Activated B cell treated with CpG ODN at 0.5 μM for 24 hours (primary cell): ENCODE measurements at regions not wholly inside any gene's neighbourhood (a gene's known extent, or its start where the extent isn't known, plus 50 kb on each side); places are given as distances from the start of the nearest gene placed in this dataset.

ENCODE experiments used
- ATAC-seq: fragments of 200-7000 bp; cut with Tn5 transposase; one replicate; pipeline ENCODE4 v1.10.0; 2021; ENCODE audit warnings: low read depth, mild to moderate bottlenecking, moderate library complexity
- CTCF ChIA-PET: fragments of 350-600 bp; sonication (Branson Sonifier 250); formaldehyde crosslinking; loops from one replicate; lab custom pipeline; 2021; ENCODE audit warnings: antibody characterized with exemption; lab: Charles Lee
- POLR2A ChIA-PET: fragments of 350-600 bp; sonication (Branson Sonifier 250); formaldehyde crosslinking; loops from one replicate; lab custom pipeline; 2021; ENCODE audit warnings: antibody characterized with exemption; lab: Charles Lee
- DNase-seq: peaks from one replicate; pipeline ENCODE4 v3.0.0; 2022
- H3K27ac Mint-ChIP-seq: one replicate; pipeline ENCODE4 v1.8.0; 2020; ENCODE audit warnings: mixed read lengths
- H3K27me3 Mint-ChIP-seq: one replicate; pipeline ENCODE4 v1.8.0; 2021; ENCODE audit warnings: mixed read lengths
- H3K36me3 Mint-ChIP-seq: one replicate; pipeline ENCODE4 v1.8.0; 2021; ENCODE audit warnings: low read depth, mixed read lengths
- H3K4me1 Mint-ChIP-seq: one replicate; pipeline ENCODE4 v1.8.0; 2021; ENCODE audit warnings: mixed read lengths
- H3K4me3 Mint-ChIP-seq: one replicate; pipeline ENCODE4 v1.8.0; 2020; ENCODE audit warnings: mild to moderate bottlenecking, mixed read lengths
- H3K9me3 Mint-ChIP-seq: one replicate; pipeline ENCODE4 v1.8.0; 2020; ENCODE audit warnings: mixed read lengths
- intact Hi-C: fragments of 100-400 bp; cut with micrococcal nuclease; formaldehyde crosslinking; loops from one replicate; pipeline ENCODE4 v1.15.1; 2024
- TF ChIP-seq, protein P1 (sequence below): fragments of 200-600 bp; IDR thresholded peaks from one replicate; pipeline ENCODE4 v1.8.0; 2022; ENCODE audit warnings: antibody characterized with exemption, mild to moderate bottlenecking

DNA sequence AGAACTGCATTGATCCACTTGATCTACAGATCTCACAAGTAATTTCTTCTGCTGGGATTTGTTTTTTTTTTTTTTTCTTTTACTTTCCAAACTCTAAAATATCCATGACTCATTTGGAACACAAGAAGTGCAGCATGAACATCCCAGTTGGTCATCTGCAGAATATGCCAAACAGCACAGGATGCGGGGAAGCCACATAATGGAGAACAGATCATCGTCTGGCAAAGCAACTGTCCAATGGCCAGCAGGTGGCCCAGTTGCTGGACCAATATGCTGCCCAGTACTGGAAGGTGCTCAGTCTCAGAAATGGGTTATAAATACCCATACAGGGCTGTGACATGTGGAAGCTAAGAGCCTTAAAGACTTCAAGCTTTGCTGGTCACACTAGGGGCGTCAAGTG lies 221.3 kb upstream of the TAS2R1 start:
- Mint-ChIP-seq H3K27me3 (no peaks in the 10 kb centered on the region), H3K4me3 (no peak overlapping the region), H3K27ac (no peak overlapping the region), H3K9me3 (peaks cover 2% of the 10 kb centered on the region), H3K36me3 (no peaks in the 10 kb centered on the region), H3K4me1 (no peaks in the 10 kb centered on the region)
- TF ChIP-seq, protein P1, sequence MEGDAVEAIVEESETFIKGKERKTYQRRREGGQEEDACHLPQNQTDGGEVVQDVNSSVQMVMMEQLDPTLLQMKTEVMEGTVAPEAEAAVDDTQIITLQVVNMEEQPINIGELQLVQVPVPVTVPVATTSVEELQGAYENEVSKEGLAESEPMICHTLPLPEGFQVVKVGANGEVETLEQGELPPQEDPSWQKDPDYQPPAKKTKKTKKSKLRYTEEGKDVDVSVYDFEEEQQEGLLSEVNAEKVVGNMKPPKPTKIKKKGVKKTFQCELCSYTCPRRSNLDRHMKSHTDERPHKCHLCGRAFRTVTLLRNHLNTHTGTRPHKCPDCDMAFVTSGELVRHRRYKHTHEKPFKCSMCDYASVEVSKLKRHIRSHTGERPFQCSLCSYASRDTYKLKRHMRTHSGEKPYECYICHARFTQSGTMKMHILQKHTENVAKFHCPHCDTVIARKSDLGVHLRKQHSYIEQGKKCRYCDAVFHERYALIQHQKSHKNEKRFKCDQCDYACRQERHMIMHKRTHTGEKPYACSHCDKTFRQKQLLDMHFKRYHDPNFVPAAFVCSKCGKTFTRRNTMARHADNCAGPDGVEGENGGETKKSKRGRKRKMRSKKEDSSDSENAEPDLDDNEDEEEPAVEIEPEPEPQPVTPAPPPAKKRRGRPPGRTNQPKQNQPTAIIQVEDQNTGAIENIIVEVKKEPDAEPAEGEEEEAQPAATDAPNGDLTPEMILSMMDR, result no peak
- no peak for DNase-seq
- ATAC-seq, result no peak
- ChIA-PET CTCF (no interaction called here), POLR2A (no interaction called here)
- intact Hi-C loops, result no loop called here

- POLR2A ChIA-PET, result no interaction called here
- CTCF ChIA-PET, result no interaction called here
- H3K27ac Mint-ChIP-seq, result no peak overlapping the region
These were observed 220.3 kb upstream of the TAS2R1 start for GRCh38 chr5:9850456-9850855.

GRCh38 chr5:9847631-9848030 lies 217.5 kb upstream of the TAS2R1 start:
- ATAC-seq, result no peak
- Mint-ChIP-seq H3K4me3 (no peak overlapping the region), H3K4me1 (no peaks in the 10 kb centered on the region), H3K27me3 (no peaks in the 10 kb centered on the region), H3K27ac (no peak overlapping the region), H3K36me3 (no peaks in the 10 kb centered on the region), H3K9me3 (peaks cover 2% of the 10 kb centered on the region)
- no peak for DNase-seq
- POLR2A ChIA-PET, result no interaction called here
- TF ChIP-seq, protein P1, result no peak
- CTCF ChIA-PET, result no interaction called here
- intact Hi-C loops, result no loop called here

More at GRCh38 chr5:9850456-9850855, 220.3 kb upstream of the TAS2R1 start:
- H3K27me3 Mint-ChIP-seq, result no peaks in the 10 kb centered on the region
- H3K36me3 Mint-ChIP-seq, result no peaks in the 10 kb centered on the region
- TF ChIP-seq, protein P1, result no peak
- H3K9me3 Mint-ChIP-seq, result no peaks in the 10 kb centered on the region
- DNase-seq, result no peak
- no peaks in the 10 kb centered on the region for H3K4me1 Mint-ChIP-seq
- intact Hi-C loops, result no loop called here
- H3K4me3 Mint-ChIP-seq, result no peak overlapping the region
- ATAC-seq, result no peak

GRCh38 chr5:9845185-9845584 lies 215.0 kb upstream of the TAS2R1 start:
- Mint-ChIP-seq H3K27ac (no peak overlapping the region), H3K9me3 (peaks cover 6% of the 10 kb centered on the region), H3K36me3 (no peaks in the 10 kb centered on the region), H3K27me3 (no peaks in the 10 kb centered on the region), H3K4me3 (no peak overlapping the region), H3K4me1 (no peaks in the 10 kb centered on the region)
- TF ChIP-seq, protein P1, result no peak
- ATAC-seq, result no peak
- intact Hi-C loops, result no loop called here
- no peak for DNase-seq
- CTCF ChIA-PET, result no interaction called here
- POLR2A ChIA-PET, result no interaction called here

DNA sequence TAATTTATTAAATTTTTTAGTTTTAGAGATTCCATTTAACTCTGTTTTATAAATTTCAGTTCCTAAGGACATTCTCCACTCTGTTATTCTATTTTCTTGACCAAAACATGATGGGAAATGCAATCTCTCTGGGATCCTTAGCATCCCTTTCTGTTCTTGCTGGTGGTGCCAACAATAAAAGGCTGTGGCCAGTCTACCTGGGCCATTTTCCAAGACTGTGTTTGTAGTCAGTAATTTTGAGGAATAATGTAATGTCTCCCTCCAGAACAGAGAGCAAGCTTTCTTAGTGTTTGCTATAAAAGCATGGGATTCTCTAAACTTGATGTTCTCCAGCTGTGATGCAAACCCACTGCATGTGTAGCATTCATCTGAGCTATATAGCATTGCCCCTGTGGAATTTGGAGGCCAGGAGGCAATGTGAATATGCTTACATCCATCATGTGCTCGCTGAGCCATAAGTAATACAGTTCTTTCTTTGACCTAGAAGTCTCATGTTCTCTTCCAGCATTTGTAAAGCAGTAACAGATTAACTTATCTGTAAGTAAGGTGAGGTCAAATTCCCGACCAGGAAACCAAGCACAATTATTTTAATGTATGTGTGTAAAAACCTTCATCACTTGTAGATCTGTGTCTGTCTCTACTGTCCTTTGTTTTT lies 211.5 kb upstream of the TAS2R1 start:
- Mint-ChIP-seq H3K36me3 (no peaks in the 10 kb centered on the region), H3K9me3 (peaks cover 9% of the 10 kb centered on the region), H3K4me1 (no peaks in the 10 kb centered on the region), H3K27me3 (no peaks in the 10 kb centered on the region), H3K27ac (no peak overlapping the region), H3K4me3 (no peak overlapping the region)
- CTCF ChIA-PET, result no interaction called here
- ATAC-seq (no peak), DNase-seq (no peak)
- POLR2A ChIA-PET, result no interaction called here
- TF ChIP-seq, protein P1, result no peak
- intact Hi-C loops, result no loop called here
